Liver (tissue), 8 donors: ENCODE measurements at regions not wholly inside any gene's neighbourhood (a gene's known extent, or its start where the extent isn't known, plus 50 kb on each side); places are given as distances from the start of the nearest gene placed in this dataset.

Experiments used
- DNase-seq: peaks from one replicate; pipeline ENCODE4 v3.0.0-alpha.2; 2017; ENCODE audit warnings: low spot score
- H3K27ac ChIP-seq, 2 donors: one replicate each; pipeline ENCODE4 v1.7.0; 2013; ENCODE audit warnings: inconsistent platforms in 2 of 2, low read length in 2 of 2, control low read depth in 1 of 2, low read depth in 1 of 2, mild to moderate bottlenecking in 1 of 2
- H3K27me3 ChIP-seq, 4 donors: one replicate each; pipeline versions ENCODE4 v1.6.1 to v1.7.0; 2013; ENCODE audit warnings: low read length in 3 of 4, inconsistent platforms in 1 of 4, mild to moderate bottlenecking in 1 of 4, moderate library complexity in 1 of 4; ENCODE audit not compliant: control insufficient read depth in 4 of 4, insufficient read depth in 4 of 4
- H3K36me3 ChIP-seq, 4 donors: one replicate each; pipeline versions ENCODE4 v1.6.1 to v1.7.0; 2013; ENCODE audit warnings: low read length in 3 of 4, mild to moderate bottlenecking in 3 of 4, low read depth in 1 of 4, moderate library complexity in 1 of 4; ENCODE audit not compliant: control insufficient read depth in 4 of 4, insufficient read depth in 3 of 4
- H3K4me1 ChIP-seq, 4 donors: one replicate each; pipeline versions ENCODE4 v1.6.1 to v1.7.0; 2013; ENCODE audit warnings: low read length in 3 of 4, mild to moderate bottlenecking in 3 of 4, moderate library complexity in 1 of 4; ENCODE audit not compliant: control insufficient read depth in 4 of 4, insufficient read depth in 4 of 4
- H3K4me3 ChIP-seq, 3 donors: one replicate each; pipeline versions ENCODE4 v1.6.1 to v1.7.0; 2013; ENCODE audit warnings: low read length in 3 of 3, control low read depth in 1 of 3, low read depth in 1 of 3, mild to moderate bottlenecking in 1 of 3
- H3K9ac ChIP-seq, 2 donors: one replicate each; pipeline ENCODE4 v1.7.0; 2013; ENCODE audit warnings: low read length in 2 of 2, mild to moderate bottlenecking in 2 of 2, moderate library complexity in 2 of 2, control low read depth in 1 of 2, low read depth in 1 of 2
- H3K9me3 ChIP-seq, 4 donors: one replicate each; pipeline versions ENCODE4 v1.6.1 to v1.7.0; 2013; ENCODE audit warnings: low read length in 3 of 4; ENCODE audit not compliant: control insufficient read depth in 4 of 4
- EGR1 ChIP-seq, 2 donors: IDR thresholded peaks; 2 replicates each; pipeline ENCODE4 v1.6.1; 2016 to 2018; ENCODE audit warnings: antibody characterized with exemption in 2 of 2, low read depth in 2 of 2
- FOXA1 ChIP-seq: IDR thresholded peaks from 2 replicates; pipeline ENCODE4 v1.6.1; 2016; ENCODE audit warnings: antibody characterized with exemption
- FOXA2 ChIP-seq: IDR thresholded peaks from 2 replicates; pipeline ENCODE4 v1.6.1; 2016; ENCODE audit warnings: antibody characterized with exemption
- GABPA ChIP-seq, 2 donors: IDR thresholded peaks in 1 of 2; conservative IDR thresholded peaks in 1 of 2; 2 replicates each; pipeline ENCODE4 v1.6.1; 2016; ENCODE audit warnings: antibody characterized with exemption in 2 of 2, mild to moderate bottlenecking in 1 of 2, moderate library complexity in 1 of 2
- HNF4A ChIP-seq, 2 donors: conservative IDR thresholded peaks; 2 replicates each; pipeline ENCODE4 v1.6.1; 2016; ENCODE audit warnings: antibody characterized with exemption in 2 of 2, mild to moderate bottlenecking in 2 of 2
- HNF4G ChIP-seq: IDR thresholded peaks from 2 replicates; pipeline ENCODE4 v1.6.1; 2016; ENCODE audit warnings: antibody characterized with exemption
- JUND ChIP-seq, 2 donors: IDR thresholded peaks; 2 replicates each; pipeline ENCODE4 v1.6.1; 2016; ENCODE audit warnings: antibody characterized with exemption in 2 of 2
- NR2F2 ChIP-seq: IDR thresholded peaks from 2 replicates; pipeline ENCODE4 v1.6.1; 2016; ENCODE audit warnings: antibody characterized with exemption
- RAD21 ChIP-seq, 2 donors: IDR thresholded peaks; 2 replicates each; pipeline ENCODE4 v1.6.1; 2016; ENCODE audit warnings: antibody characterized with exemption in 2 of 2, mild to moderate bottlenecking in 2 of 2
- RXRA ChIP-seq, 2 donors: IDR thresholded peaks; 2 replicates each; pipeline ENCODE4 v1.6.1; 2017 to 2018; ENCODE audit warnings: antibody characterized with exemption in 2 of 2, mild to moderate bottlenecking in 1 of 2
- SP1 ChIP-seq: IDR thresholded peaks from 2 replicates; pipeline ENCODE4 v1.6.1; 2018; ENCODE audit warnings: antibody characterized with exemption, mild to moderate bottlenecking
- TAF1 ChIP-seq: conservative IDR thresholded peaks from 2 replicates; pipeline ENCODE4 v1.6.1; 2016; ENCODE audit warnings: antibody characterized with exemption, mild to moderate bottlenecking
- YY1 ChIP-seq: IDR thresholded peaks from 2 replicates; pipeline ENCODE4 v1.6.1; 2016; ENCODE audit warnings: antibody characterized with exemption, mild to moderate bottlenecking
- WGBS: extraction: QIAGEN DNeasy Blood & Tissue Kit; methylation state at CpG from one replicate; pipeline ENCODE4 v1.1.7; 2013; 5-methylcytosine and 5-hydroxymethylcytosine counted together
- TF ChIP-seq, protein P1 (sequence below): fragments of 150-350 bp; IDR thresholded peaks from 2 replicates; pipeline ENCODE4 v1.5.1; 2017; ENCODE audit warnings: improper control_type of control experiment, low read depth, low read length; ENCODE audit not compliant: missing input control
- TF ChIP-seq, protein P2 (sequence below): IDR thresholded peaks from 2 replicates; pipeline ENCODE4 v1.6.1; 2016; ENCODE audit warnings: antibody characterized with exemption, mild to moderate bottlenecking
- TF ChIP-seq, protein P3 (sequence below): IDR thresholded peaks from 2 replicates; pipeline ENCODE4 v1.6.1; 2016; ENCODE audit warnings: antibody characterized with exemption
- TF ChIP-seq, protein P4 (sequence below): IDR thresholded peaks from 2 replicates; pipeline ENCODE4 v1.6.1; 2016; ENCODE audit warnings: antibody characterized with exemption
- TF ChIP-seq, protein P5 (sequence below): IDR thresholded peaks from 2 replicates; pipeline ENCODE4 v1.6.1; 2016; ENCODE audit warnings: antibody characterized with exemption
- donor health status: healthy.
- donor health status: healthy.
- donor health status: healthy.
- donor health status: healthy.
- donor health status: healthy.

DNA sequence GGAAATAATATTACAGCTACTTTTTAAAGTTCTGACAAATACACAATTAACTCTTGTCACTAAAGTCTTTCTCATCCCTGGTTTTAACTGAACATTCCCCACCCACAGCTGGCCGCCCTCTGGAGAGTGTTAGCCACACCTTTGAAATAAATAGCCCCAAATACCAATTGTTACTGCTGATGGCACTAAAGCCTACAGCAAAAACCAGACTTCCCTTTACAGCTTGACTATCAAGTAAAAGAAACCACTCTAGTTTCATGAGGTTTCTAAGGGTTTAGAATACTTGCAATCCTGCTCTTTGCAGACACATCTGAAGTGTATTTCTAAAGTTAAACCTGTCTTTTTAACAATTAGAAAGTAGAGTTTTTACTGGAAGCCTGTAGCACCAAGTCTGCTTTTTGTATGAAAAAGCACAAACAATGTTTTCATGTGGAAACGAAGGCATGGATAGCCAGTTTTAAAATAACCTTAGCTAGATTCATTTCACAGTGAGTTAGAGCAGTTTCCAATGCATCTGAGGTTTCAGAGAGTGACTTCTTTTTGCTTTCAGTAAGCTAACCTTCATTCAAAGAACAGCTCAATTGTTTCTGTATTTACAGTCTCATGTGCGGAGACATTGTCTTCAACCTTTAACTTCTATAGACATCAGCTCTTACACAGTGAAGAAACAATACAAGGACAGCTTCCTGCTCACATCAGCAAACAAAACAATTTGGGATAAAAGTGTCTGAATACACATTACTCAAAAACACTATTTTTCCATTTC, 164.8 kb upstream of the VEGFC start:
- Histone ChIP-seq H3K9me3 (peaks cover 0 to 7% (median 0%) of the 10 kb centered on the region in 4 donors), H3K36me3 (no peaks in the 10 kb centered on the region), H3K9ac (no peak overlapping the region), H3K27me3 (no peaks in the 10 kb centered on the region), H3K4me1 (no peaks in the 10 kb centered on the region), H3K27ac (no peak overlapping the region), H3K4me3 (no peak overlapping the region)
- WGBS = 51% methylated on average over 3 of the region's 3 CpGs
- TF ChIP-seq, protein P1, sequence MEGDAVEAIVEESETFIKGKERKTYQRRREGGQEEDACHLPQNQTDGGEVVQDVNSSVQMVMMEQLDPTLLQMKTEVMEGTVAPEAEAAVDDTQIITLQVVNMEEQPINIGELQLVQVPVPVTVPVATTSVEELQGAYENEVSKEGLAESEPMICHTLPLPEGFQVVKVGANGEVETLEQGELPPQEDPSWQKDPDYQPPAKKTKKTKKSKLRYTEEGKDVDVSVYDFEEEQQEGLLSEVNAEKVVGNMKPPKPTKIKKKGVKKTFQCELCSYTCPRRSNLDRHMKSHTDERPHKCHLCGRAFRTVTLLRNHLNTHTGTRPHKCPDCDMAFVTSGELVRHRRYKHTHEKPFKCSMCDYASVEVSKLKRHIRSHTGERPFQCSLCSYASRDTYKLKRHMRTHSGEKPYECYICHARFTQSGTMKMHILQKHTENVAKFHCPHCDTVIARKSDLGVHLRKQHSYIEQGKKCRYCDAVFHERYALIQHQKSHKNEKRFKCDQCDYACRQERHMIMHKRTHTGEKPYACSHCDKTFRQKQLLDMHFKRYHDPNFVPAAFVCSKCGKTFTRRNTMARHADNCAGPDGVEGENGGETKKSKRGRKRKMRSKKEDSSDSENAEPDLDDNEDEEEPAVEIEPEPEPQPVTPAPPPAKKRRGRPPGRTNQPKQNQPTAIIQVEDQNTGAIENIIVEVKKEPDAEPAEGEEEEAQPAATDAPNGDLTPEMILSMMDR = no peak
- TF ChIP-seq, protein P2, sequence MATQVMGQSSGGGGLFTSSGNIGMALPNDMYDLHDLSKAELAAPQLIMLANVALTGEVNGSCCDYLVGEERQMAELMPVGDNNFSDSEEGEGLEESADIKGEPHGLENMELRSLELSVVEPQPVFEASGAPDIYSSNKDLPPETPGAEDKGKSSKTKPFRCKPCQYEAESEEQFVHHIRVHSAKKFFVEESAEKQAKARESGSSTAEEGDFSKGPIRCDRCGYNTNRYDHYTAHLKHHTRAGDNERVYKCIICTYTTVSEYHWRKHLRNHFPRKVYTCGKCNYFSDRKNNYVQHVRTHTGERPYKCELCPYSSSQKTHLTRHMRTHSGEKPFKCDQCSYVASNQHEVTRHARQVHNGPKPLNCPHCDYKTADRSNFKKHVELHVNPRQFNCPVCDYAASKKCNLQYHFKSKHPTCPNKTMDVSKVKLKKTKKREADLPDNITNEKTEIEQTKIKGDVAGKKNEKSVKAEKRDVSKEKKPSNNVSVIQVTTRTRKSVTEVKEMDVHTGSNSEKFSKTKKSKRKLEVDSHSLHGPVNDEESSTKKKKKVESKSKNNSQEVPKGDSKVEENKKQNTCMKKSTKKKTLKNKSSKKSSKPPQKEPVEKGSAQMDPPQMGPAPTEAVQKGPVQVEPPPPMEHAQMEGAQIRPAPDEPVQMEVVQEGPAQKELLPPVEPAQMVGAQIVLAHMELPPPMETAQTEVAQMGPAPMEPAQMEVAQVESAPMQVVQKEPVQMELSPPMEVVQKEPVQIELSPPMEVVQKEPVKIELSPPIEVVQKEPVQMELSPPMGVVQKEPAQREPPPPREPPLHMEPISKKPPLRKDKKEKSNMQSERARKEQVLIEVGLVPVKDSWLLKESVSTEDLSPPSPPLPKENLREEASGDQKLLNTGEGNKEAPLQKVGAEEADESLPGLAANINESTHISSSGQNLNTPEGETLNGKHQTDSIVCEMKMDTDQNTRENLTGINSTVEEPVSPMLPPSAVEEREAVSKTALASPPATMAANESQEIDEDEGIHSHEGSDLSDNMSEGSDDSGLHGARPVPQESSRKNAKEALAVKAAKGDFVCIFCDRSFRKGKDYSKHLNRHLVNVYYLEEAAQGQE = no peak
- TF ChIP-seq, protein P3, sequence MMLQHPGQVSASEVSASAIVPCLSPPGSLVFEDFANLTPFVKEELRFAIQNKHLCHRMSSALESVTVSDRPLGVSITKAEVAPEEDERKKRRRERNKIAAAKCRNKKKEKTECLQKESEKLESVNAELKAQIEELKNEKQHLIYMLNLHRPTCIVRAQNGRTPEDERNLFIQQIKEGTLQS = no peak
- TF ChIP-seq JUND (IDR thresholded peaks at IDR 0.05) = no peak
- TF ChIP-seq FOXA2 = no peak
- TF ChIP-seq NR2F2 = no peak
- no peak for TF ChIP-seq RAD21 (IDR thresholded peaks at IDR 0.05)
- TF ChIP-seq, protein P4, sequence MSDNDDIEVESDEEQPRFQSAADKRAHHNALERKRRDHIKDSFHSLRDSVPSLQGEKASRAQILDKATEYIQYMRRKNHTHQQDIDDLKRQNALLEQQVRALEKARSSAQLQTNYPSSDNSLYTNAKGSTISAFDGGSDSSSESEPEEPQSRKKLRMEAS = no peak
- TF ChIP-seq EGR1 (IDR thresholded peaks at IDR 0.05; ENCODE audit: low read depth in 2 of 2) = no peak
- TF ChIP-seq HNF4G = no peak
- TF ChIP-seq YY1 = no peak
- no peak for TF ChIP-seq HNF4A (conservative IDR thresholded peaks at IDR 0.05)
- TF ChIP-seq, protein P5, sequence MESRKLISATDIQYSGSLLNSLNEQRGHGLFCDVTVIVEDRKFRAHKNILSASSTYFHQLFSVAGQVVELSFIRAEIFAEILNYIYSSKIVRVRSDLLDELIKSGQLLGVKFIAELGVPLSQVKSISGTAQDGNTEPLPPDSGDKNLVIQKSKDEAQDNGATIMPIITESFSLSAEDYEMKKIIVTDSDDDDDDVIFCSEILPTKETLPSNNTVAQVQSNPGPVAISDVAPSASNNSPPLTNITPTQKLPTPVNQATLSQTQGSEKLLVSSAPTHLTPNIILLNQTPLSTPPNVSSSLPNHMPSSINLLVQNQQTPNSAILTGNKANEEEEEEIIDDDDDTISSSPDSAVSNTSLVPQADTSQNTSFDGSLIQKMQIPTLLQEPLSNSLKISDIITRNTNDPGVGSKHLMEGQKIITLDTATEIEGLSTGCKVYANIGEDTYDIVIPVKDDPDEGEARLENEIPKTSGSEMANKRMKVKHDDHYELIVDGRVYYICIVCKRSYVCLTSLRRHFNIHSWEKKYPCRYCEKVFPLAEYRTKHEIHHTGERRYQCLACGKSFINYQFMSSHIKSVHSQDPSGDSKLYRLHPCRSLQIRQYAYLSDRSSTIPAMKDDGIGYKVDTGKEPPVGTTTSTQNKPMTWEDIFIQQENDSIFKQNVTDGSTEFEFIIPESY = no peak
- no peak for TF ChIP-seq RXRA (IDR thresholded peaks at IDR 0.05)
- TF ChIP-seq FOXA1 = no peak
- no peak for TF ChIP-seq TAF1
- no peak for TF ChIP-seq GABPA (IDR thresholded peaks at IDR 0.05 in 1 of 2, conservative IDR thresholded peaks at IDR 0.05 in 1 of 2)
- no peak for TF ChIP-seq SP1
- no peak for DNase-seq
